Gastrocnemius medialis (tissue), 4 donors: ENCODE measurements at regions not wholly inside any gene's neighbourhood (a gene's known extent, or its start where the extent isn't known, plus 50 kb on each side); places are given as distances from the start of the nearest gene placed in this dataset.

Source experiments
- POLR2A ChIP-seq, 2 donors: fragments of 450-650 bp; IDR thresholded peaks; one replicate each; pipeline ENCODE4 v1.6.1; 2017; ENCODE audit warnings: antibody characterized with exemption in 2 of 2, mild to moderate bottlenecking in 2 of 2, moderate library complexity in 2 of 2
- TF ChIP-seq, protein P1 (sequence below), 5 experiments: fragments of 450-650 bp in 3 of 5; fragments of 200-600 bp in 2 of 5; sonication (generic) in 2 of 5; IDR thresholded peaks in 4 of 5; conservative IDR thresholded peaks in 1 of 5; 1 replicate in 4 of 5; 2 replicates in 1 of 5; pipeline ENCODE4 v1.5.1; 2016 to 2019; ENCODE audit warnings: antibody characterized with exemption in 5 of 5, mild to moderate bottlenecking in 3 of 5, moderate library complexity in 3 of 5

- TF ChIP-seq, protein P1, sequence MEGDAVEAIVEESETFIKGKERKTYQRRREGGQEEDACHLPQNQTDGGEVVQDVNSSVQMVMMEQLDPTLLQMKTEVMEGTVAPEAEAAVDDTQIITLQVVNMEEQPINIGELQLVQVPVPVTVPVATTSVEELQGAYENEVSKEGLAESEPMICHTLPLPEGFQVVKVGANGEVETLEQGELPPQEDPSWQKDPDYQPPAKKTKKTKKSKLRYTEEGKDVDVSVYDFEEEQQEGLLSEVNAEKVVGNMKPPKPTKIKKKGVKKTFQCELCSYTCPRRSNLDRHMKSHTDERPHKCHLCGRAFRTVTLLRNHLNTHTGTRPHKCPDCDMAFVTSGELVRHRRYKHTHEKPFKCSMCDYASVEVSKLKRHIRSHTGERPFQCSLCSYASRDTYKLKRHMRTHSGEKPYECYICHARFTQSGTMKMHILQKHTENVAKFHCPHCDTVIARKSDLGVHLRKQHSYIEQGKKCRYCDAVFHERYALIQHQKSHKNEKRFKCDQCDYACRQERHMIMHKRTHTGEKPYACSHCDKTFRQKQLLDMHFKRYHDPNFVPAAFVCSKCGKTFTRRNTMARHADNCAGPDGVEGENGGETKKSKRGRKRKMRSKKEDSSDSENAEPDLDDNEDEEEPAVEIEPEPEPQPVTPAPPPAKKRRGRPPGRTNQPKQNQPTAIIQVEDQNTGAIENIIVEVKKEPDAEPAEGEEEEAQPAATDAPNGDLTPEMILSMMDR (IDR thresholded peaks at IDR 0.05 in 4 of 5, conservative IDR thresholded peaks at IDR 0.05 in 1 of 5), result no peak
- TF ChIP-seq POLR2A (IDR thresholded peaks at IDR 0.05), result no peak
These were observed 397.3 kb upstream of the NRSN1 start for GRCh38 chr6:23728707-23729106.
